22Rv1 (cell line): ENCODE measurements at regions not wholly inside any gene's neighbourhood (a gene's known extent, or its start where the extent isn't known, plus 50 kb on each side); places are given as distances from the start of the nearest gene placed in this dataset.

Experiments used
- CTCF ChIP-seq: fragments of 450-650 bp; IDR thresholded peaks from 2 replicates; pipeline ENCODE4 v1.5.1; 2017; ENCODE audit warnings: mild to moderate bottlenecking
- ZFX ChIP-seq: fragments of 450-650 bp; IDR thresholded peaks from 2 replicates; pipeline ENCODE4 v1.6.1; 2017; ENCODE audit warnings: antibody characterized with exemption, borderline replicate concordance

DNA sequence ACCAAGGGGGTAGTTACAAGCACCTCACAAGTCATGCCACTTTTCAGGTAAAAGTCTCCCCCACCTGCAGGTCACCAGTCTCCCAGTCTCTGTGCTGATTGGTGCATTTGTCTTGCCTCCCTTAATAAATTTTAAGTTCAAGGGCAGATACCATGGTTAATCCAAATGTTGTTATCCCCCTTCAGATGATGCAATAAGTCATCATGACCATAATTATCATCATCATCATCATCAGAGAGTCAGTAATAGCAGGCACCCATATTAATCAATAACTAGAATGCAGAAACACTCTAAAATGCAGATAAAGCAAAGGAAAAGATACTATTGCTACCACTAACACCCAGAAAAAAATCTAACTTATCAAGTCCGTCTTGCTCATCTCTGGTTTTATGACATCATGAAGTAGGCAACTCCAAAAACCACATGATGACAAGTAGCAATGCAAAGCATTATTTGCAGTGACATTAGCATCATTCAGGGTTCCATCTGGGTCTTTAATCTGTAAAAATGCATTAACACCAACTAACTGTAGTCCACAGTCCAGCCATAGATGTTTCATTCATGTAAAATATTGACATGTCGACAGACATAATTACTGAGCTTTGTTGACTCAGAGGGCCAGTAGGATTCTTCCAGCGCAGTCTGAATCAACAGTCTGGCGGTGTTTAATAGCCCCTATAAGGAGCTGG, 492.0 kb upstream of the RUNX1 start:
- no peak for TF ChIP-seq CTCF
- TF ChIP-seq ZFX, result no peak
